HG03432 (cell line): ENCODE measurements at regions not wholly inside any gene's neighbourhood (a gene's known extent, or its start where the extent isn't known, plus 50 kb on each side); places are given as distances from the start of the nearest gene placed in this dataset.

Source experiments
- ATAC-seq: cut with Tn5 transposase; IDR thresholded peaks from one replicate; pipeline ENCODE4 v1.9.1; 2021; ENCODE audit warnings: mild to moderate bottlenecking, moderate library complexity; ENCODE audit not compliant: unreplicated experiment

DNA sequence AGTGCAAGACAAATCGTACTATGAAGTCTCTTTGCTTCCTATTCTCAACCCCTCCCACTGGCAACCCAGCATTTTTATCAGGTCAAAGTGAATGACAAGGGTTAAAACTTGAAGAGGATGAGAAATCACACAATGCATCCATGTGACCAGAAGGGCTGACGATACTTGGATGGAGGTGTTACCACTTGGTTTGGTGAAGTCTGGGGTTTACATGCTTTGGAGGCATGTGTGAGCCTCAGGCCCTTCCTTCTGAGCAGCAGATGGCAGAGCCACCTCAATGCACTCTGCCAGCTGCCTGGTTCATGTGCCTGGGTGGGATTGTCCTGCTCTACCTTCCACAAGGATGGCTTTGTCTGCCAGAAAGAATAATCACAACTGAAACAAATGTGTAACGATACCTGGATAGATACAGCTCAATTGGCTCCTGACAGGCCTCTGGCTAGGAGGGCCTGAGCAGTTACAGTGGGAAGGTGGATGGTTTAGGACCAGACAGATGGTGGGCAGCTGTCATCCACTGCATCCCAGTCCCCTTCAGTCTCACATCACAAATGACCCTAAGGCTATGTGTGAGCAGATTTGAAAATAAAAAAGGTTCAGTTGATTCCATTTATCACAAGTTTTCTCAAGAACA is 51.5 kb upstream of the CNIH3 start:
- no peak for ATAC-seq

DNA sequence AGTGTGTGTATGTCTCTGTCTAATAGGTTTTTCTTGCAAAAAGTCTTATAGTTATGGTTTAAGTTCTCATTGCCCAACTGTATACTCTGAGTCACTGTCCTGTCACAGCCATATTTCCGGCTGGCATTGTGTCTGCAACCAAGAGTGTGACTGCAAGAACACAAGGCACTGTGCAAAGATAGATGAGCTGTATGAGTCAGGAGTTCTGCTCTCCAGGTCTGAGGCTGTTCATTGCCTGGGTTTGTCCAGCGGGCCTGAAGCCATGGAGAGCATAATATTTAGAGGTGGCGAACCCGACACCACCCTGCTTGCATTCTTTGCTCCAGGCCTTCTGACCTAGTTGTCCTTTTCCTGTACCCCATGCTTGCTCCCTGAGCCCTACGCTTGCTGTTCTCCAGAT is 50.9 kb upstream of the CNIH3 start:
- no peak for ATAC-seq

- ATAC-seq = no peak
Observed at GRCh38 chr1:224565611-224566406, 50.3 kb upstream of the CNIH3 start.
